CD8-positive, alpha-beta memory T cell (primary cell): ENCODE measurements at regions not wholly inside any gene's neighbourhood (a gene's known extent, or its start where the extent isn't known, plus 50 kb on each side); places are given as distances from the start of the nearest gene placed in this dataset.
A peak's percentile ranks its signal among the peaks of the same experiment; 100 is the strongest.
"Not testable (repeated sequence)": the region's sequence is repeated elsewhere in the genome, so short reads cannot be mapped to it uniquely, and the experiment has no call there.

ENCODE experiments used
- CTCF ChIA-PET: fragments of 350-600 bp; sonication (Branson Sonifier 250); formaldehyde crosslinking; loops from one replicate; lab custom pipeline; 2021; ENCODE audit warnings: antibody characterized with exemption; lab: Charles Lee
- POLR2A ChIA-PET: fragments of 350-600 bp; sonication (Branson Sonifier 250); formaldehyde crosslinking; loops from one replicate; lab custom pipeline; 2021; ENCODE audit warnings: antibody characterized with exemption; lab: Charles Lee
- DNase-seq, 5 donors: peaks; one replicate each; pipeline versions ENCODE4 v3.0.0 to v3.0.0-alpha.2; 2020 to 2022; ENCODE audit warnings: mixed read lengths in 1 of 5
- H3K27ac ChIP-seq: one replicate; pipeline ENCODE4 v1.7.0; 2013; ENCODE audit warnings: low read depth, mild to moderate bottlenecking, low read length, moderate library complexity
- H3K27me3 ChIP-seq: 2 replicates; pipeline ENCODE4 v1.7.0; 2013; ENCODE audit warnings: low read length, mild to moderate bottlenecking; ENCODE audit not compliant: insufficient read depth, poor library complexity, severe bottlenecking
- H3K36me3 ChIP-seq: 2 replicates; pipeline ENCODE4 v1.7.0; 2013; ENCODE audit warnings: mild to moderate bottlenecking, low read length, moderate library complexity; ENCODE audit not compliant: insufficient read depth
- H3K4me1 ChIP-seq: 2 replicates; pipeline ENCODE4 v1.7.0; 2013; ENCODE audit warnings: mild to moderate bottlenecking, low read length, moderate library complexity; ENCODE audit not compliant: insufficient read depth
- H3K4me3 ChIP-seq: 2 replicates; pipeline ENCODE4 v1.7.0; 2013; ENCODE audit warnings: mild to moderate bottlenecking, low read length
- H3K9me3 ChIP-seq: 2 replicates; pipeline ENCODE4 v1.7.0; 2013; ENCODE audit warnings: mild to moderate bottlenecking, low read length
- H3K27ac Mint-ChIP-seq, 8 donors: one replicate each; pipeline ENCODE4 v1.8.0; 2020 to 2021; ENCODE audit warnings: mixed read lengths in 8 of 8, mild to moderate bottlenecking in 6 of 8, inconsistent platforms in 3 of 8, moderate library complexity in 3 of 8
- H3K27me3 Mint-ChIP-seq, 2 donors: one replicate each; pipeline ENCODE4 v1.8.0; 2020 to 2021; ENCODE audit warnings: mixed read lengths in 2 of 2, mild to moderate bottlenecking in 1 of 2, moderate library complexity in 1 of 2
- H3K36me3 Mint-ChIP-seq, 3 donors: one replicate each; pipeline ENCODE4 v1.8.0; 2020 to 2021; ENCODE audit warnings: mixed read lengths in 3 of 3, inconsistent platforms in 1 of 3, mild to moderate bottlenecking in 1 of 3
- H3K4me1 Mint-ChIP-seq, 3 donors: one replicate each; pipeline ENCODE4 v1.8.0; 2020 to 2021; ENCODE audit warnings: mixed read lengths in 3 of 3, inconsistent platforms in 1 of 3, mild to moderate bottlenecking in 1 of 3
- H3K4me3 Mint-ChIP-seq, 7 donors: one replicate each; pipeline ENCODE4 v1.8.0; 2020 to 2021; ENCODE audit warnings: mixed read lengths in 7 of 7, mild to moderate bottlenecking in 6 of 7, moderate library complexity in 4 of 7, inconsistent platforms in 2 of 7
- H3K9me3 Mint-ChIP-seq, 5 donors: one replicate each; pipeline ENCODE4 v1.8.0; 2020 to 2022; ENCODE audit warnings: mixed read lengths in 5 of 5, mild to moderate bottlenecking in 3 of 5, moderate library complexity in 2 of 5, inconsistent platforms in 1 of 5

DNA sequence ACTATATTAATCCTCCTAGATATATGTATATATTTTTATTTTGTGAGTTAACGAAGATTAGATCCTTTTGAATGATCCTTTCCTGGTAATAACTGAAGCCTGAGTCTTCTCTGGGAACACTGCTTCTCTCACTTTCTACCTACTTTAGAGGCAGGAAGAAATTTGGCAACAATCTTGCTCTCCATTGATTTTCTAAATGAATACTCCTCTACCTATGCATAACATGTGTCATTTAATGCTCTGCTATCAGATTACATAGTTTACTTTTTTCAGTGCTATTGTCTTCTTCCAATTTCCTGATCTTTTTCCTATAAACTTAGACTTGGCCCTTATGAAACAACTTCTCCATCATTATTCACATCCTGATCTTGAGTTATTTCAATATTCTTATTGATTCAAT is 60.4 kb upstream of the PDHA2 start:
- Histone ChIP-seq H3K27ac (no peak overlapping the region), H3K36me3 (no peaks in the 10 kb centered on the region), H3K4me1 (no peaks in the 10 kb centered on the region), H3K4me3 (no peak overlapping the region), H3K9me3 (no peaks in the 10 kb centered on the region), H3K27me3 (no peaks in the 10 kb centered on the region)
- peaks cover 0 to 1% of the 10 kb centered on the region in 2 donors for H3K27me3 Mint-ChIP-seq
- CTCF ChIA-PET: no interaction called here
- H3K4me3 Mint-ChIP-seq: no peak overlapping the region
- no peaks in the 10 kb centered on the region for H3K36me3 Mint-ChIP-seq
- POLR2A ChIA-PET: no interaction called here
- peaks cover 3 to 27% (median 6%) of the 10 kb centered on the region in 5 donors for H3K9me3 Mint-ChIP-seq
- DNase-seq: no peak
- no peaks in the 10 kb centered on the region for H3K4me1 Mint-ChIP-seq
- H3K27ac Mint-ChIP-seq: no peak overlapping the region

DNA sequence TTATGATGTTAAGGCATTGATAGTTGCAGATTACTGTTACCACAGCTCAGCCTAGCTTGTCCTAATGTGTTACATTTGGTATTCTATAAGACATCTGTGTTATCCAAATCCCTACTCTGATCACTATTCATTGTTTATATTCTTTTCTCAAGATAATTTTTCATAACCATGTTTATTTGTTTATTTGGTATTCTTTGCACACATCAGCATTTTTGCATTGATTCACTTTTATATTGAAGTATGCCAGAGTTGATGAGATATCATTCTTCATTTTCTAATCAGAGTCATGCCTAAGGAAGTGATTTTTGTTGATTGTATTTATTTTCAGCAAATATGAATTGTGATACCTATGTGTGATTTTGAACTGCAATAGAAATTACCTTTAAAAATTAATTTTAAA is 61.2 kb upstream of the PDHA2 start:
- POLR2A ChIA-PET: no interaction called here
- Mint-ChIP-seq H3K4me3 (no peak overlapping the region), H3K27me3 (peaks cover 0 to 1% of the 10 kb centered on the region in 2 donors), H3K36me3 (no peaks in the 10 kb centered on the region), H3K27ac (no peak overlapping the region), H3K4me1 (no peaks in the 10 kb centered on the region), H3K9me3 (peaks cover 3 to 24% (median 6%) of the 10 kb centered on the region in 5 donors)
- CTCF ChIA-PET: no interaction called here
- no peak for DNase-seq
- Histone ChIP-seq H3K9me3 (no peaks in the 10 kb centered on the region), H3K27me3 (no peaks in the 10 kb centered on the region), H3K4me3 (no peak overlapping the region), H3K27ac (no peak overlapping the region), H3K36me3 (no peaks in the 10 kb centered on the region), H3K4me1 (no peaks in the 10 kb centered on the region)

- H3K4me3 Mint-ChIP-seq, CTCF ChIA-PET, H3K4me3 ChIP-seq, H3K36me3 Mint-ChIP-seq, H3K27ac Mint-ChIP-seq, H3K9me3 ChIP-seq, H3K27me3 Mint-ChIP-seq, H3K4me1 ChIP-seq, H3K27ac ChIP-seq, DNase-seq, H3K4me1 Mint-ChIP-seq, POLR2A ChIA-PET, H3K36me3 ChIP-seq, H3K27me3 ChIP-seq: not testable (repeated sequence)
- peaks cover 0 to 33% (median 9%) of the 10 kb centered on the region in 5 donors for H3K9me3 Mint-ChIP-seq
These were observed 69.3 kb upstream of the PDHA2 start for GRCh38 chr4:95770605-95771004.

DNA sequence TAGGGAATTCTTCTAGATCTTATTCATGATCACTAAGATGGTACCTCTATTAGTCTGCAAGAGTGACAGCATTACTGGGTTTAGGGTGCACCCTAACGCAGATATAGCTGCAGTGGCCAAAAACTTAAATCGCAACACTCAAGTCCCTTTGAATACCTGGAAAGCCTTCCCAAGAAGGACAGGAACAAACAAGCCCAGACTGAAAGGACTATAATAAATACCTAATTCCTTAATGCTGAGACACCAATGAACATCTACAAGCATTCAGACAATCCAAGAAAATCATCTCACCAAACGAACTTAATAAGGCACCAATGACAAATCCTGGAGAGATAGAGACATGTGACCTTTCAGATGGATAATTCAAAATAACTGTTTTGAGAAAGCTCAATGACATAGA is 74.9 kb upstream of the PDHA2 start:
- no peak for DNase-seq
- CTCF ChIA-PET: no interaction called here
- Mint-ChIP-seq H3K27ac (no peak overlapping the region), H3K9me3 (peaks cover 0 to 28% (median 2%) of the 10 kb centered on the region in 5 donors), H3K36me3 (no peaks in the 10 kb centered on the region), H3K4me3 (no peak overlapping the region), H3K27me3 (no peaks in the 10 kb centered on the region), H3K4me1 (no peaks in the 10 kb centered on the region)
- no peak overlapping the region for H3K4me3 ChIP-seq
- H3K9me3 ChIP-seq: no peaks in the 10 kb centered on the region
- H3K4me1 ChIP-seq: no peaks in the 10 kb centered on the region
- H3K27me3 ChIP-seq: no peaks in the 10 kb centered on the region
- POLR2A ChIA-PET: no interaction called here
- H3K36me3 ChIP-seq: no peaks in the 10 kb centered on the region
- no peak overlapping the region for H3K27ac ChIP-seq

DNA sequence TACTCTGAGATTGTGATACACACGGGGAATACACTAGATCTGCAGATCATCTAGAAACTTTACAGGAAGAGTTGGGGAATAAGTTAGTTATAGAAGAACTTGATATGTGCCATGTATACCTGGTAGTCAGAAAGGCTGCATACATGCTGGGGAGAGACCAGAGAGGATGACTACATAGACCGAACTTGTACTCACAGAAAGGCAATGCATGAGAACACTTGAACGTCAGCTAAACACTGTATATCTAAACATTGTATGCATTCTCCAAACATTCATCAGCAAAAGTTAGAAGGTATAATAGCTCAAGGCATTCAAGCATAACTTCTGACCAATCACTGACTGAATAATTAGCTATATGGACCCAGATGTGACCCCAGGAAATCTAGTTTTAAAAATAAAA is 78.0 kb upstream of the PDHA2 start:
- peaks cover 0 to 2% (median 0%) of the 10 kb centered on the region in 3 donors for H3K4me1 Mint-ChIP-seq
- Histone ChIP-seq H3K9me3 (no peaks in the 10 kb centered on the region), H3K4me3 (no peak overlapping the region), H3K27me3 (no peaks in the 10 kb centered on the region), H3K27ac (no peak overlapping the region), H3K36me3 (no peaks in the 10 kb centered on the region), H3K4me1 (no peaks in the 10 kb centered on the region)
- no peak overlapping the region for H3K27ac Mint-ChIP-seq
- no peak for DNase-seq
- no peaks in the 10 kb centered on the region for H3K36me3 Mint-ChIP-seq
- no peak overlapping the region for H3K4me3 Mint-ChIP-seq
- peaks cover 0 to 14% (median 2%) of the 10 kb centered on the region in 5 donors for H3K9me3 Mint-ChIP-seq
- no peaks in the 10 kb centered on the region for H3K27me3 Mint-ChIP-seq
- ChIA-PET CTCF (no interaction called here), POLR2A (no interaction called here)

DNA sequence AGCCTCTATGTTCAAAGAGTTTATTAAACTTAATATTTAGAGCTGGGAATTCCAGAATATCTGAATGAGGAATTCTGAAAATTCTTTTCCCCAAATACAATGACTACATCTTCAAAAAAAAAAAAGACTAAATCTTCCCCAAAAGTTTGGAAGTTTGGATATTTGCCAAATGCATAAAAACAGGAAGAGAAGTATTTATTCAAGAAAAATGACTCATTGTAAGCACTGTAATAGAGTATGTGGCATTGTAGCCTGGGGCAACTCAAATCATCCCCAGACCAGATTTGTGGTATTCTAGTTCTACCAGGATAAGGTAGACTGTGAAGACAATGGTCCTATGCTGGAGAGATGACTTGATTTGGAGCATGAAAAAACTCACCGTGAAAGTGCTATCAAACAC is 78.5 kb upstream of the PDHA2 start:
- no peak overlapping the region for H3K4me3 ChIP-seq
- peaks cover 0 to 2% (median 0%) of the 10 kb centered on the region in 3 donors for H3K4me1 Mint-ChIP-seq
- POLR2A ChIA-PET: no interaction called here

DNA sequence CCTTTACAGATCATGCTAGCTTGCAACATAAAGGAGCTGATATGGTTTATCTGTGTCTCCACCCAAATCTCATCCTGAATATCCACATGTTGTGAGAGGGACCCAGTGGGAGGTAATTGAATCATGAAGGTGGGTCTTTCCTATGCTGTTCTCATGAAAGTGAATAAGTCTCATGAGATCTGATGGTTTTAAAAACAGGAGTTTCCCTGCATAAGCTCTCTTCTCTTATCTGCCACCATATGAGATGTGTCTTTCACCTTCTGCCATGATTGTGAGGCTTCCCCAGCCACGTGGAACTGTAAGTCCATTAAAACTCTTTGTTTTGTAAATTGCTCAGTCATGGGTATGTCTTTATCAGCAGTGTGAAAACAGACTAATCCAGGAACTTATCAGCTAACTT is 79.2 kb upstream of the PDHA2 start:
- H3K4me3 ChIP-seq, H3K9me3 ChIP-seq, H3K27me3 Mint-ChIP-seq, H3K4me1 ChIP-seq, POLR2A ChIA-PET, H3K27ac ChIP-seq, H3K4me1 Mint-ChIP-seq, H3K4me3 Mint-ChIP-seq, DNase-seq, H3K36me3 ChIP-seq, H3K36me3 Mint-ChIP-seq, H3K9me3 Mint-ChIP-seq, H3K27me3 ChIP-seq, CTCF ChIA-PET: not testable (repeated sequence)
- peak overlapping the region in 1 of 8 donors; percentile 55 for H3K27ac Mint-ChIP-seq

More for the DNA sequence above, 78.5 kb upstream of the PDHA2 start:
- CTCF ChIA-PET: no interaction called here
- Mint-ChIP-seq H3K9me3 (peaks cover 0 to 10% (median 2%) of the 10 kb centered on the region in 5 donors), H3K36me3 (no peaks in the 10 kb centered on the region), H3K27me3 (no peaks in the 10 kb centered on the region), H3K27ac (no peak overlapping the region), H3K4me3 (no peak overlapping the region)
- H3K27me3 ChIP-seq: no peaks in the 10 kb centered on the region
- H3K4me1 ChIP-seq: no peaks in the 10 kb centered on the region
- no peak for DNase-seq
- no peaks in the 10 kb centered on the region for H3K9me3 ChIP-seq
- H3K36me3 ChIP-seq: no peaks in the 10 kb centered on the region
- H3K27ac ChIP-seq: no peak overlapping the region

DNA sequence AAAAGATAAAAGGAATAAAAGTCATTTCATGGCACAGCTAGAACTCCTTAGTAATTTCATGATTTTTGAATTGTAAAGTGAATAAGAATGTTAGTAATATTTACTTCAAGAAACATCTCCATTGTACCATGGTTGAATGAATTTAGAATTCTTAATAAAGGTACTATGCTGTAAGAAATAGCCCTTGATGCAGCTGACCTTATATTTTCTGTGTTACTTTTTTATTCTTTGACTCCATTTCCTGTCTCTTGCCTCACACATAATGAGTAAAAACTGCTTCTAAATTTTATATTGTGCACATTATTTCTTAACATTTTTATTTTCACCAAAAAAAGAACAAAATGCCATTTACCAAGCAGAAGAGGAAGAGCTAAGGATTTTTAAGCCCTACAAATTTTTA is 81.9 kb upstream of the PDHA2 start:
- no peak for DNase-seq
- no peak overlapping the region for H3K4me3 ChIP-seq
- H3K9me3 ChIP-seq: no peaks in the 10 kb centered on the region
- POLR2A ChIA-PET: no interaction called here
- CTCF ChIA-PET: no interaction called here
- Mint-ChIP-seq H3K4me1 (peaks cover 0 to 2% (median 0%) of the 10 kb centered on the region in 3 donors), H3K4me3 (no peak overlapping the region), H3K27me3 (no peaks in the 10 kb centered on the region), H3K27ac (no peak overlapping the region), H3K36me3 (no peaks in the 10 kb centered on the region), H3K9me3 (peaks cover 2 to 4% (median 3%) of the 10 kb centered on the region in 5 donors)
- no peaks in the 10 kb centered on the region for H3K27me3 ChIP-seq
- H3K4me1 ChIP-seq: no peaks in the 10 kb centered on the region
- H3K36me3 ChIP-seq: no peaks in the 10 kb centered on the region
- no peak overlapping the region for H3K27ac ChIP-seq

GRCh38 chr4:95754667-95755066 is 85.2 kb upstream of the PDHA2 start:
- CTCF ChIA-PET: no interaction called here
- POLR2A ChIA-PET: no interaction called here
- no peak for DNase-seq

More at GRCh38 chr4:95754667-95755066, 85.2 kb upstream of the PDHA2 start:
- H3K36me3 Mint-ChIP-seq: no peaks in the 10 kb centered on the region
- H3K9me3 ChIP-seq: no peaks in the 10 kb centered on the region
- peaks cover 0 to 2% (median 0%) of the 10 kb centered on the region in 3 donors for H3K4me1 Mint-ChIP-seq
- H3K27me3 ChIP-seq: no peaks in the 10 kb centered on the region
- H3K4me3 Mint-ChIP-seq: no peak overlapping the region
- no peak overlapping the region for H3K4me3 ChIP-seq
- no peaks in the 10 kb centered on the region for H3K36me3 ChIP-seq
- peaks cover 2 to 5% (median 3%) of the 10 kb centered on the region in 5 donors for H3K9me3 Mint-ChIP-seq
- no peaks in the 10 kb centered on the region for H3K27me3 Mint-ChIP-seq
- no peaks in the 10 kb centered on the region for H3K4me1 ChIP-seq
- no peak overlapping the region for H3K27ac Mint-ChIP-seq
- no peak overlapping the region for H3K27ac ChIP-seq
